IPS-NIHi7 (cell line): ENCODE measurements at regions not wholly inside any gene's neighbourhood (a gene's known extent, or its start where the extent isn't known, plus 50 kb on each side); places are given as distances from the start of the nearest gene placed in this dataset.

Experiments used
- DNase-seq: peaks from one replicate; pipeline ENCODE4 v3.0.0; 2012; ENCODE audit warnings: mixed read lengths; ENCODE audit errors: extremely low spot score

DNA sequence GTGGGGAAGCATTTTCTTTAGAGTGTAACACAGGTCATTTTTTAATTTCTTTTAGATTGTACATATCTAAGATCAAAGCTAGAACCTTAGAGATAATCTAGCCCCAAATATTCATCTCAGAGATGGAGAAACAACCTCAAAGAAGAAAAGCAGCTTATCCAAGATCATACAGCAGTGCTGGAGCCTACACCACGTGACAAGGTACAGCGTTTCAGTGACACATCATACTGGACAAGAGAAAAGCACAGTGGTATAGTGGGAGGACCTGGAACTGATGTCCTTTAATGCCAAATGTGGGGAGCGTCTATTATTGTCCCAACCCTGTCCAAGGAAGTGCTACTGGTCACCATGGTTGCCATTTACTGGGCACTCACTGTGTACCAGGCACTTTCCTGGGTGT lies 445.8 kb downstream of the RPS24 start:
- no peak for DNase-seq

DNA sequence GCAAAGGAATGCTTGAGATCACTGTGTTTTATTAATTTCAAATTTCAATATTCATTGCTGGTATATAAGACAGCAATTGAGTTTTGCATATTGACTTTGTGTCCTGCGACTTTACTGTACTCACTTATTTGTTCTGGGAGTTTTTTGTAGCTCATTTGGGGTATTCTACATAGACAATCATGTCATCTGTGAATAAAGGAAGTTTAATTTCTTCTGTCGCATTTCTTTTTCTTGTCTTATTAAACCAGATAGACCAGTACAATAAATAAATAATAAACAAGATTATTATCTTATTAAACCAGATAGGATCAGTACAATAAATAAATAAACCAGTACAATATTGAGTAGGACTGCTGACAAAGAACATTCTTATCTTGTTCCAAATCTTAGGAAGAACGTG lies 448.2 kb downstream of the RPS24 start:
- no peak for DNase-seq

DNA sequence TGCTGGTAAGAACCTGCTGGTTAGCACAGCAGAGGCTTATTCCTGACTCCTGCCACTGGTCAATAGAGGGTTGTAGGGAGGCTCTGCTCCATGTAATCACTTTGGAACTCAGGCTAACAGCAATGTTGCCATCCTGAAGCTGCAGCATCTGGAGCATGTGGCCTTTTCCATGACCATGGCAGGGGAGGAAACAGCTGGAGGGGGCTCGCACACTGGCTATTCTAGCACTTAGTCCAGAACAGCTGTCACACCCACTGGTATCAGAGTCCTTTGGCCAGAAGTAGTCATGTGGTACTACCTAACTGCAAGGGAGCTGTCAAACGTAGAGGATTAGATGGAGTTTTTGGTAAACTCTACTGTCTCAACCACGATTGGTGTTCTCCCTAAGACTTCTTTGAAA lies 450.0 kb downstream of the RPS24 start:
- no peak for DNase-seq

DNA sequence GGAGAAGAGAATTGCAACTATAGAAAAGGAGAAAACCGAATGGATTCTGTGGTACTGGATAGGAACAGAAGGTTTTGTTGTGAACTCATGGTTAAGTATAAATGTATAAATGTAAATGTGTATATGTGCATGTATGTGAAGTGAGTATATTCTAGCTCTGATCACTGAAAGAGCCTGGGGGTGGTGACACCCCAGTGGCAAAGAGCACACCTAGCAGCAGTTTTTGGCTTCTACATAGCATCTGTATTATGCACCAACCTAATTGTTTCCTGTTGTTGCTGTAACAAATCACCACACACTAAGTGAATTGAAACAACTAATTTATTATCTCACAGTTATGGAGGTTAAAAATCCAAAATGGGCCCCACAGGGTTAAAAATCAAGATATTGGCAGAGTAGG lies 455.4 kb downstream of the RPS24 start:
- DNase-seq = no peak

DNA sequence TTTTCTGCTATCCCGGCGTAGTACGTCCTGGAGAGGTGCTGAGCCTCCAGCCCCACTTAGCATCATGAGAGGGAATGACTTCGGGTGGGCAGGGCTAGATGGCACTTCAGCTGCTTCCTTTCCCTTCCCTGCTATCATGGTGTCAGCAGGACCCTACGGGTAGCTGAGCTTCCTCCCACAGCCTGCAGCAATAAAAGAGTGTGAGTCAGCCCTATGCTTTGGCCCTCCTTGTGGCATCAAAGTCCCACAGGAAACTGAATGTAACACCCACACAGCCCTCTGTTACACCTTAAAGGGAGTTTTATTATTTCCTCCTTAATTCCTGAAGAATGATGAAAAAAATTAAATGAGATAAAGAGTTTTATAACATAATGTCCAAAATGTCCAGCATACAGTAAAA lies 458.1 kb downstream of the RPS24 start:
- peak; percentile 6 for DNase-seq

DNA sequence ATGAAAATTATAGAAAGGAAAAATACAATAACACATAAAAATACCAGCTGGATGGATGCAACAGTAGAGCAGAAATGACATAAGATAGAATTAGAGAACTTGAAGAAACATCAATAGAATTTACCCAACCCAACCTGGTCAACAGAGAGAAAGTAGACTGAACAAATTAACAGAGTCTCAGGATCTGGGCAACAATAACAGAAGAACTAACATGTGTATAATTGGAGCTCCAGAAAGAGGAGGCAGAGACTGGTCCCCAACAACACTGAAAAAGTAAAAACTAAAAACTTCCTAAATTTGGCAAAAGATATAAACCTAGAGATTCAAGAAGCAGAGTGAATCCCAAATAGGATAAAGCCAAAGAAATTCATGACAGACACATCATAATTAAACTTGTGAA lies 458.8 kb downstream of the RPS24 start:
- DNase-seq = no peak

DNA sequence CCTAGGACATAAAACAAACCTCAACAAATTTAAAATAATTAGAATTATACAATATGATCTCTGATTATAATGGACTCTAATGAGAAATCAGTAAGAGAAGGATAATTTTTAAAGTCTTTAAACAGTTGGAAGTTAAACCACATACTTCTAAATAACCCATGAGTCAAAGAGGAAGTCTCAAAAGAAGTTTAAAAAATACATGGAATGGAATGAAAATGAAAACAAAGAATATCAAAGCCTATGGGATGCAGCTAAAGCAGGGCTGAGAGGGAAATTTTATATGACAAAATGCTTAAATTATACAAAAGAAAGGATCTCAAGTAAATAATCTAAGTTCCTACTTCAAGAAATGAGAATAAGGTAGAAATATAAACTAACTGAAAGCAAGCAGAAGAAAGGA lies 460.5 kb downstream of the RPS24 start:
- DNase-seq = no peak

DNA sequence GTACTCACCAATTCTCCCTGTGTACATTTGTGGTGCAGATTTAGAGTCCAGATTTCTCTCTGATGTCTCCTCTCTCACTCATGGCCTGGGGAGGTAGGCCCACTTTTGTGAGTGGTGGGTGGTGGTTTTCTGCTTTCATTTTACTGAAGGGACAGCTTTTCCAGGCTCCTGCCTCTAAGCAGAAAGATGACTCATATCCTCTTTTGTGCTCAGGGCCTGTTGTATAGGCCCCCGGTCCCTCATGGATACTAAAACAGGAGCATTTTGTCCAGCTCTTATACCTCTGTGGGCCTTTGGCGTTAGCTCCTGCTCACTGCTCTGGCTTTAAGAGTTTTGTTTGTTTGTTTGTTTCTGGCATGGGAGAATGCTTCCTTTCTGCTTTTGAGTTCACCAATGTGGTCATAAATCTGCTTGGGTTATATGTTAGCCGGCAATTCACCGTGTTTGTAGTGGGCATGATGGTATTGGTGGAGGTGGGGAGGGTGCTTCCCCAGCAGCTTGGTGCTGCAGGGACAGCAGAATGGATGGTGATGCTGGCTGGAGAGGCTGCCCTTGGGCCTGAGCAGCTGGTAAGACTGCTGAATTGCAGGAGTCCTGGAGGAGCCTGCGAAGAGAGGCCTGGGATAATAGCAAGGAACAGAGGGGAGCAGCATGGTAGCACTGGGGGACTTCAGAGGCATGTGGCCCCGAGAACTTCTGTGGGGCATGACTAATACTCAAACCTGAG lies 468.7 kb downstream of the RPS24 start:
- DNase-seq = peak; percentile 16

DNA sequence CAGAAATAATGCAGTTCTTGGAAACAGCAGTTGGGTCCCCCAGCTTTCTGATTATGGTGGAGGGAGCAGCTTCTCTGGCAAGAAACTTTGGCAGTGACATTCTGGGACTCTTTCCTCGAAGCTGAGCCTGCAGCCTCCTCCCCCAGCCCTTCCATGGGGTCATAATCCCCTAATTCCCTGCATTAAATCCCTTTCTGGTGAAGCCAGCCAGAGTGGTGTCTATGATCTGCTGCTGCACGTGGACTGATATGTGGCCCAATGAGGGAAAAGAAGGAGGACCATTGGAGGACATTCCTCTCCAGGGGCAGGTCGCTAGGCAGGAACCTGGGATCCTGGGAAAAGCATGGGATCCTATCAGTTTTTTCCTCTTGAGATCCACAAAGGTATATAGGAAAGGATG lies 470.5 kb downstream of the RPS24 start:
- no peak for DNase-seq

DNA sequence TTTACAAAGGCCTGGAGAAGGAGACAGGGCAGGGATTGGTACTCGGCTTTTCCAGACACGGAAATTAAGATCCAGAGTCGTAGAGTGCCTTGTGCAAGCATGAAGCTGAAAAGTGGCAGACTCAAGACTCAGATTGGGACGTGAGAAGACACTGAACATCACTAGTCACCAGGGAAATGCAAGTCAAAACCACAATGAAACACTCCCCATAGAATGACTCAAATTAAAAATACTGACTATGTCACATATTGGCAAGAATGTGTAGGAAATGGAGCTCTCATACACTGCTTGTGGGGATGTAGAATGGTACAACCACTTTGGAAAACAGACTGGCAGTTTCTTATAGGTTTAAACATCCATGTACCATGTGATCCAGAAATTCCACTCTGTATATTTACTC lies 472.0 kb downstream of the RPS24 start:
- no peak for DNase-seq

DNA sequence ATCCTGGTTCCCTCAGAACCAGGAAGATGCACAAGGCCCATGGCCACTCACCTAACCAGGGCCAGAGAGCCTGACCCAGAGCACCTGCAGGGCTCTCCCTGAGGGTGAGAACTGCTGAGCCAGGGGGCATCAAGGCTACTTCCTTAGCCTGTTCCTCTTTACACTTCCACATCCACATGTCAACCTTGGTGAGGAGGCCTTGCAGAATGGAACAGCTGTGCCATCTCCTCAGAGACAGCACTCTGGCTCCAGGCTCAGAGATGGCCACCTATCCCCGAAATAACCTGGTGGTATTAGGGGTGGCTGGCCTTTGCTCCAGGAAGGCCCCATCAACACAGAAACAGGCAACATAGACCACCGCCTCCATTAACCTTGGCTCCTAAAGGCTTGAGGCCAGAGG lies 473.0 kb downstream of the RPS24 start:
- peak; percentile 3 for DNase-seq

DNA sequence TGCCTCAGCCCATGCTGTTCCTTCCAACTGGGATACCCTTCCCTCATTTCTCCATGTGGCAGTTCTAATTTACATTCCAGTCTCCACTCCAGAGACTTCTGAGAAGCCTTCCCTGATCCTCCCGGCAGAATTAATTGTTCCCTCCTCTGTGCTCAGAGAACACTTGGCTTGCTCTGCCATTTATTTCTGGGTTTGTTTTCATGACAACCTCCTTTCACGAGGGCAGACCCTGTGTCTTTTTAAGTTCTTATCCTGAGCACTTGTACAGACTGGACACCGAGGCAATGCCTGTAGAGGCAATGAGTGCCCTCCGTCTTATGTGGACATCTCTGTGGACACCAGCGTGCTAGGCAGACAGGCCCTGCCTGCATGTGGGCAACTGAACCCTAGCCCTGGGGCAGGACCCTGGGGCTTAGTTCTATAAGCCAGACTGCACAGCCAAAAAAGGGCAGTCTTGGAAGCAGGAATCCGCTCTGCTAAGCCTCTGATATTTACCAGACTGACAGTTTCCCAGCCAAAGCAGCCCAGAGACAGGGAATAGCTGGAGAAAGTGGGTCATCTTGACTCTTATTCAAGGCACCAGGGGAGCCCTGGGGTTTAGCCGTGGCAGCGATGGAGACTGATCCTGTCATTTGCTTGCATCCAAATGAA lies 474.0 kb downstream of the RPS24 start:
- DNase-seq = peak; percentile 9

DNA sequence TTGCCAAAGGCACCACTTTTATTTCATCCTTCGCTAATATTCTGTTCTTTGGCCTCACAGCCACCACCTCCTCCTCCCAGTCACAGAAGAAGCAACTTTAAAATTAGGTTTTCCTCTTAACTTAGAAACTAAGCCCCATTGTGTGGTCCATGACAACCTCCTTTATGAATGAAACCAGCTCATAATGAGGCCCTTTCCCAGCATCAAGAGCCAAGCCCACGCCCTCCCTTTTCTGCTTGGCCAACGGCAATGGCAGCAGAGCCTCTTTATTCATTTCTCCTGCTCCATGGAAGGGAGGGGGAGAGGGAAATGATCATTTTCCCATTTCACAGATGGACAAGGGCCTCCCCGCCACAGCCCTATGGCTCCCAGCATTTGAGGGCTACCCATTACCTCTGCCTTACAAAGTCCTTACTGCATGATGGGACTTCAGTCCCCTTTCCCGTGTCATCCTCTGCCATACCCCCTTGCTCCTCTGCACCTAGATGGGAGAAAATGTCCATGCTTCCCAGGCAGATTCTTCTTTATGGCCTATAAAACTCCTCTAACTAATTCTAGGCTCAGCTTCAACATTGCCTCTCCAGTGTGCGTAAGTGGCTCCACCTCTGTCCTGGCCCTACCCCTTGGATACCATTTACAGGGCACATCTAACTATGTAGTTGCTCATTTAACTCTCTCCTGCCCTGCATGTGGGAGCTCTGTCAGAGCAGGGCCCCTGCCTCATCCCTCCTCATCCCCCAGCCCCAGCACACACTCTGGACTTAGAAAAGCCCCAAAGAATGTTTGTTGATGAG lies 475.5 kb downstream of the RPS24 start:
- DNase-seq = no peak

DNA sequence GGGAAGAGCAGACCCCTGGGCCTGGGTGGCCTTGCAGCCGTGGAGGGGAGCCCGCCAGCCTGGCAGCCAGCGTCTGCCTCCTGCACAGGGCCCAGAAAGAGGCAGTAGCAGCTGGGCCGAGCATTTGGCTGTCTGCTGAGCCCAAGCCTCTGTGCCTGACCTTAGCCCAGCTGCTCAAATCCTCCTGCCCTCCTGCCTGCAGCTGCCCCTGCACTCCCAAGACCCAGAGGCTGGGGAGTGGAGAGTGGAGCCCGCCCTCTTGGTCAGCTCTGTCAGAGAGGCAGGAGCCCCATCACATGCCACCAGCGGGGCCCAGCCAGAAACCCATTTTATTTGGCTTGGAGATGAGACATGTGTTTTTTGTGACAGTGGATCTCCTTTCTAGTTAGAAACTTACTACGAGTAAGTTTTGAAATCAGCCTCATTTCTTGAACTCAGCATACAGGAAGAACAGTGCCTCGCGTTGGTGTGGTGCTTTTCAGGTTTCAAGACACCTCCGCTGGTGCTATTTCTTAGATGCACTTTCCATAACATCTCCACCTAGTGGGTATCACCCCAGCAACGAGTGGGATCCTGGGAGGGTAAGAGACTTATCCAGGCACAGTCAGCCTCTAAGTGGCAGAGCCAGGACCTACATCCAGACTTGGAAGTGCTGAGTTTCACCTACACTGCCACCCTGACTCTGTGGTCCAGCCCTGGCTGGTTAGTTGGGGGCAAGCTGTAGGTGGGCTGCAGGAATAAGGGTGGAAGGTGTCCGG lies 477.1 kb downstream of the RPS24 start:
- peak; percentile 23 for DNase-seq

DNA sequence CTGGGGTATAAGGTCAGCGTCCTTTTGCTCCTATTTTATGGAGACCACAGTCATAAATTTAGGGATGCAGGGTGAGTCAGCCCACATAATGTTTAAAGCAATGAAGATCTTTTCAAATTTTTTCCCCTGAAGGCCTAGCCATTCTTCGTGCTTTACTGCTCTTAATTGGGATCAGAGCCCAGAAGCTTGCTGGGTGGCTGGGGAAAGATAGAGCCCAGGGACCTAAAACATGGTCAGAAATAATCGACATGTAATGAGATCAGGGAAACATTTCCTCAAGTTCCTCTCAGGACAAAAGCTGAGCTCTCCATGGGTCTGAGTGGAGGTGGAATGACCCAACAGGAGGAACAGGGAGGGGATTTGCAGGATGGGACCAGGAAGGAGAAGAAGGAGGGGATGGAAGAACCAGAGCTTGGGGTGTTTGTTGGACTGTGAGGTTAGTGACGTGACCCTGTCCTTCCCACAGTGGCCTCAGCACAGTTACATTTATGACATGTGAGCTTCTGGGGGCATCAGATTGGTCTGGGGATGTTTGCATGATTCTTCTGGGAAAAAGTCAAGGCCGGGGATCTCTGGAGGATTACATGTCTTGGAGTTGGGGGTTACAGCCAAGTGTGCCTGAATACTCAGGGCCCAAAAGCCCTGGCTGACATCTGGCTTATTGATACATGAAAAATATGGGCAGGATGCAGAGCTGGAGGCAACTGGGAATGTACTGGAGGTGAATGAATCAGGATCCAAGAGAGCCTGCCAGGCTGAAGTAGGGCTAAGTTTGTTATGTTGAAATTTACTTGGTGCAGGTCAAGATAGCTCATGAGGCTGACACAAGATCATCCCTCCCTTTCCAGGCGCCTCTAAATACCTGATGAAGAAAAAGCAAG lies 477.9 kb downstream of the RPS24 start:
- DNase-seq = peak; percentile 3

DNA sequence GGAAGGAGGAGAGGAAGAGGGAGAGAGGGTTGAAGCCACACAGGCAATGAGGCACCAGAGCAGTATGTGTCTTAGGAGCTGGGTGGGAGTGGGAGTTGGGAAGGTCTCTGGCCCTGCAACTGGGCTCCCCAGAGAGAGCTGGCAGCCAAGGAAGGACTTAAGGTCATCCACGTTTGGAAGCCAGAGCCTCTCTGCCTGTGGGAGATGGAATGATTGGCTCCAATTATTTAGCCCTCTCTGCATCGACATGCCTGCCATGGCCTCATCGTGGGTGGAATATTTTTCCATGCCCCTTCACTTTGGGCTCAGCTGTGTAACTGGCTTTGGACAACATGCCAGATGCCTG lies 478.5 kb downstream of the RPS24 start:
- DNase-seq = no peak

DNA sequence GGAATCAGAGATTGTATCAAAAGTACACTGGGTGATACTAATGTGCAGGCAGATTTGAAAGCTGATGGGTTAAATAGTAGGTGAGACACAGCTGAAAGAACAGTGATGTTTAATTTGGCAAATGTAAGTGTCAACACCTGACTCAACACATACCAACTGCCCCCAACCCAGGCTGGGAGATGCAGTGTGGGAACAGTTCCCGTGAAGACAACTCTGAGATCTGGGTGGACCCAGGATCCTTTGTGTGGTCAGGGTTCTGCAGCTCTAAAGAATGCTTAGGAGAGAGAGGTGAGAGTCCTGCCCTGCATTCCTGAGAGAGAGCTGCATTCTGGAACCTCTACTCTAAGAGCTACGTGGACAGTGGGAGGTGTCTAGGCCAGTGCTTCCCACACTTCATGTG lies 479.7 kb downstream of the RPS24 start:
- no peak for DNase-seq

DNA sequence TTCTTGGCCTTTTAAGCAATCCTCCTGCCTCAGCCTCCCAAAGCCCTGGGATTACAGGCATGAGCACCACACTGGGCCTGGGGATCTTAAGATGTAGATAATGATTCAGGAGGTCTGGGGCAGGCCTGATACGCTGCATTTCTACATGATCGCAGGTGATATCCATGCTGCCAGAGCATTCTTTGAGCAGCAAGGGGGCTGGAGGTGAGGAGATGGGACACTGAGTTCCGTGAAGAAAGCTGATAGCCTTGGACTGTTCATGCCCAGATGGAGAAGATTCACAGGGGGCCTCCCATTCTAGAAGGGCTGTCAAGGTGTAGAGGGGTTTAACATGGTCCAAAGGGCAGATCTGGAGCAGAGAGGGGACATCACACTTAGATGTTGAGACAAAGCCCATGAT lies 480.3 kb downstream of the RPS24 start:
- no peak for DNase-seq

DNA sequence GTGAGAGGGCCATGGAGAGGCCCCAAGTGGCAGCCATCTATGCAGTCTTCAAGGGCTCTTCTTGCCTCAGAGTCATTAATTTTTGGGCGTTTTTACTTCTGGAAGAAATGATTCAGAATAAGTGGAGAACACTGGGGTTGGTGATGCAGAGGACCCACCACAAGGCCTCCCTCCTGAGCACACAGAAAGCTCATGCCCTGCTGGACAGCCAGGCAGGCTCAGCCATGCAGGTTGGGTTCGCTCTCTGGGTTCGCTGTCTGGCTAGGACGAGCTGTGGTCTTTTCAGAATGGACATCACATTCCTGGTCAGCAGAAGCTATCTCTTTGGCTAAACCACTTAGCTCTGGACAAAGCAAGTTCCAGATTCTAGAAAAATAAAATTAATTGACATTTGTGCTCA lies 480.8 kb downstream of the RPS24 start:
- DNase-seq = no peak

DNA sequence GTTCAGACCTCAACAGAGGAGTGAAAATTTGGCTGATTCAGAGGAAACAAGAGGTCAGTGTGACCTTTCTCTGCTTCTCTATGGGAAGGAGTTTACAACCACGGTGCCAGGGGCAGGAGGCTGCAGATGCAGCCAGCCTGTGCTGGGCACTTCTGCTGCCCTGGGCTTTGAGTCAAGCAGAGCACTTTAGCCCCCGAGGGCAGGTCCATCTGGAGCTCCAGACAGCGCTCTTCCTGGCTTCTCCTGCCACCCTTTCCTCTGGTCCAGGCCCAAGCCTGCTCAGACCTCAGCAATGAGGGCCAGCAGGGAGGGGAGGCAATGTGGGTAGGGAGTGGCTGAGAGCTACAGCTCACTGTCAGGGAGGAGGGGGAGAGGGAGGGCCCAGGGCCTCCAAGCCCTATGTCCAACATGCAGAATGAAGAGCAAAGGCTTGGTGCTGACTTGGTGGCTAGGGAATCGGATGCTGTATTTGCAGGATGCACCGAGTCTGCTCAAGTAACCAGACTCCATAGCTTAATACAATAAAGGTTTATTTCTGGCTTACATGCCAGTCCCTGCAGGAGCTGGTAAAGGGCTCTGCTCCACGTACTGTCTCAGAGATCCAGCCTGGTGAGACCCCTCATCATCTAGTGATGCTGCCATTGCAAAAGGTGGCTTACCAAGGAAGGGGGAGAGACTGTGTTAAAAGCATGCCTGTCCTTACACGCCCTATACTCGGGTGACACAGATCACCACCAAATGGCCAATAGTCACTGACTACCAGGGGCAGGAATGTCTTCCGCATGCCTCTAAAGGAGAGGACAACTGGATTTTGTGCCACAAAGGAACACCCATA lies 481.6 kb downstream of the RPS24 start:
- no peak for DNase-seq

DNA sequence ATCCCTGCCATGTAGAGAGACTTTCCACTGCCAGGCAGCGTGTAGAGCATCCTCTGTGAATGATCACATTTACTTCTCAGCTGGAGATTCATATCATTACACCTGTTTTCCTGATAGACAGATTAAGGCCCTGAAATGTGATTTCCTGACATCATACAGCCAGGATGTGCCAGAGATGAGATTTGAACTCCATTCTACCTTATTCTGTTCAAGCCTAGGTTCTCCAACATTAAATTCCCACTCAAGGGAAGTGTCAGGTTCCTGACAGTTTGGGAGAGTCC lies 482.1 kb downstream of the RPS24 start:
- no peak for DNase-seq
